ENCODE measurements at regions not wholly inside any gene's neighbourhood (a gene's known extent, or its start where the extent isn't known, plus 50 kb on each side); places are given as distances from the start of the nearest gene placed in this dataset.
"Not testable (repeated sequence)": the region's sequence is repeated elsewhere in the genome, so short reads cannot be mapped to it uniquely, and the experiment has no call there.

DNA sequence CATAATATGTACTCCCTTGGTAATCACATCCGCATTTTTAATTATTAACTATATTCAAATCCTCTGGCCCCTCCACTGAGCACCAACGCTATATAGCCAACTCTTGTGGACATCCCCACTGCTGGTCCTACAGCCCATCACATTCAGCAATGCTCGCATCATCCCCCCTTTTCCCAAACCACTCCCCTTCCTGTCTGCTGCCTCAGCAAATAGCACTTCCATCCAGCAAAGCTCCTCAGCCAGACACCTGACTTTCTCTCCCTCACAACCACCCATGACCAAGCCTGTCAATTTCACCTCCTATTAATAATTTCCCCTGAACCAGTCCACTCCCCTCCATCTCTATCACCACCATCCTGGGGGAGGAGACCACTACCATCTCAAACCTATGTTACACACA is 65.5 kb upstream of the KIF2A start:
- DNase-seq (ENCODE audit: low read depth in 1 of 2, low spot score in 2 of 2); H3K18ac ChIP-seq (ENCODE audit: extremely low read depth, low read length); H2BK5ac ChIP-seq (ENCODE audit: low read depth, low read length); H3K23ac ChIP-seq (ENCODE audit: insufficient read length); H2BK12ac ChIP-seq (ENCODE audit: low read depth, low read length); H2BK20ac ChIP-seq (ENCODE audit: low read length); H3K27ac ChIP-seq (ENCODE audit: low read depth, low read length); H4K8ac ChIP-seq (ENCODE audit: extremely low read depth, insufficient read depth, low read length); H3K4me3 ChIP-seq (ENCODE audit: extremely low read depth in 1 of 4, insufficient read depth in 2 of 4, low read depth in 3 of 4, low read length in 4 of 4); H3K79me1 ChIP-seq (ENCODE audit: low read depth, low read length); H4K20me1 ChIP-seq (replicated peaks in 1 of 2; ENCODE audit: control insufficient read depth in 1 of 2, insufficient read depth in 2 of 2, low read length in 2 of 2); H3K36me3 ChIP-seq (ENCODE audit: control insufficient read depth in 2 of 4, insufficient read depth in 4 of 4, low read length in 3 of 4); CTCF ChIA-PET (ENCODE audit: partially characterized antibody); H3K9me3 ChIP-seq (ENCODE audit: insufficient read depth in 2 of 2, low read depth in 1 of 2, low read length in 1 of 2); H2AK5ac ChIP-seq (ENCODE audit: low read depth, low read length); H3K4me1 ChIP-seq (replicated peaks in 1 of 4; ENCODE audit: control insufficient read depth in 3 of 4, insufficient read depth in 4 of 4, low read length in 3 of 4); H2AFZ ChIP-seq (ENCODE audit: low read length); H3K4me2 ChIP-seq (ENCODE audit: insufficient read depth in 1 of 2, low read depth in 2 of 2, low read length in 2 of 2); H2BK120ac ChIP-seq (replicated peaks; ENCODE audit: low read depth, low read length); H3K27me3 ChIP-seq (replicated peaks in 1 of 4; ENCODE audit: control insufficient read depth in 3 of 4, extremely low read depth in 1 of 4, insufficient read depth in 3 of 4, low read length in 3 of 4); H3K4ac ChIP-seq (replicated peaks; ENCODE audit: insufficient read length, low read depth, low read length); H3K23me2 ChIP-seq (ENCODE audit: low read depth, low read length); POLR2A ChIA-PET (ENCODE audit: partially characterized antibody); H3K14ac ChIP-seq (ENCODE audit: insufficient read length); H3K56ac ChIP-seq (replicated peaks; ENCODE audit: insufficient read length, low read depth, low read length); H3K79me2 ChIP-seq (ENCODE audit: control insufficient read depth in 1 of 2, insufficient read depth in 2 of 2, low read length in 2 of 2); FAIRE-seq; H2BK15ac ChIP-seq (ENCODE audit: low read length); H3K9ac ChIP-seq (replicated peaks in 1 of 4; ENCODE audit: extremely low read depth in 1 of 4, low read depth in 3 of 4, low read length in 3 of 4); H4K91ac ChIP-seq (replicated peaks; ENCODE audit: insufficient read length, low read length); H4K5ac ChIP-seq (ENCODE audit: insufficient read length, low read depth, low read length): not testable (repeated sequence)
- WGBS, 2 experiments (ENCODE audit: extremely low coverage in 1 of 2, insufficient coverage in 1 of 2, insufficient read length in 1 of 2, insufficient replicate concordance in 2 of 2, low coverage in 1 of 2, low lambda C conversion rate in 2 of 2, missing lambda C conversion rate in 1 of 2) = 92% methylated on average over 3 of the region's 3 CpGs; no CpG with 5 or more reads in 1 of the 2 experiments

DNA sequence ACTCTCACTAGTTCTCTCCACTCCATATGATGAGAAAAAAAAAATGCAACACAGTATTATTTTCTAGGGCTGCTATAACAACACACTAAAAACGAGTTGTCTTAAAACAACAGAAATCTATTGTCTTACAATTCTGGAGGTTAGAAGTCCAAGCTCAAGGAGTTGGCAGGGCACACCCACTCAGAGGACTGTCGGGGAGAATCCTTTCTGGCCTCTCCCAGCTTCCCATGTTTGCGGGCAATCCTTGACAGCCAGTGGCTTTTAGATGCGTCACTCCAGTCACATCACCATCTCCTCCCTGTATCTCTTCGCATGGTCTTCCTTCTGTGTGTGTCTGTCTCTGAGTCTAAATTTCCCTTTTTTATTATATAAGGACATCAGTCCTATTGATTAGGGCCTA is 64.0 kb upstream of the KIF2A start:
- H3K14ac ChIP-seq (ENCODE audit: insufficient read length); H3K4me2 ChIP-seq (ENCODE audit: insufficient read depth in 1 of 2, low read depth in 2 of 2, low read length in 2 of 2); H3K4ac ChIP-seq (replicated peaks; ENCODE audit: insufficient read length, low read depth, low read length); H2BK12ac ChIP-seq (ENCODE audit: low read depth, low read length); H3K23me2 ChIP-seq (ENCODE audit: low read depth, low read length); H2AK5ac ChIP-seq (ENCODE audit: low read depth, low read length); H4K91ac ChIP-seq (replicated peaks; ENCODE audit: insufficient read length, low read length); H3K4me1 ChIP-seq (replicated peaks in 1 of 4; ENCODE audit: control insufficient read depth in 3 of 4, insufficient read depth in 4 of 4, low read length in 3 of 4); H2BK120ac ChIP-seq (replicated peaks; ENCODE audit: low read depth, low read length); H4K20me1 ChIP-seq (replicated peaks in 1 of 2; ENCODE audit: control insufficient read depth in 1 of 2, insufficient read depth in 2 of 2, low read length in 2 of 2); H4K8ac ChIP-seq (ENCODE audit: extremely low read depth, insufficient read depth, low read length); H4K5ac ChIP-seq (ENCODE audit: insufficient read length, low read depth, low read length); H3K79me1 ChIP-seq (ENCODE audit: low read depth, low read length); H2AFZ ChIP-seq (ENCODE audit: low read length); H3K56ac ChIP-seq (replicated peaks; ENCODE audit: insufficient read length, low read depth, low read length); H3K4me3 ChIP-seq (ENCODE audit: extremely low read depth in 1 of 4, insufficient read depth in 2 of 4, low read depth in 3 of 4, low read length in 4 of 4); H2BK5ac ChIP-seq (ENCODE audit: low read depth, low read length); FAIRE-seq; H3K36me3 ChIP-seq (ENCODE audit: control insufficient read depth in 2 of 4, insufficient read depth in 4 of 4, low read length in 3 of 4); H3K27me3 ChIP-seq (replicated peaks in 1 of 4; ENCODE audit: control insufficient read depth in 3 of 4, extremely low read depth in 1 of 4, insufficient read depth in 3 of 4, low read length in 3 of 4); H3K9me3 ChIP-seq (ENCODE audit: insufficient read depth in 2 of 2, low read depth in 1 of 2, low read length in 1 of 2); H2BK15ac ChIP-seq (ENCODE audit: low read length); H3K79me2 ChIP-seq (ENCODE audit: control insufficient read depth in 1 of 2, insufficient read depth in 2 of 2, low read length in 2 of 2); DNase-seq (ENCODE audit: low read depth in 1 of 2, low spot score in 2 of 2); H3K18ac ChIP-seq (ENCODE audit: extremely low read depth, low read length); H3K9ac ChIP-seq (replicated peaks in 1 of 4; ENCODE audit: extremely low read depth in 1 of 4, low read depth in 3 of 4, low read length in 3 of 4); H3K23ac ChIP-seq (ENCODE audit: insufficient read length); POLR2A ChIA-PET (ENCODE audit: partially characterized antibody); H2BK20ac ChIP-seq (ENCODE audit: low read length); H3K27ac ChIP-seq (ENCODE audit: low read depth, low read length): not testable (repeated sequence)
- WGBS, 2 experiments (ENCODE audit: extremely low coverage in 1 of 2, insufficient coverage in 1 of 2, insufficient read length in 1 of 2, insufficient replicate concordance in 2 of 2, low coverage in 1 of 2, low lambda C conversion rate in 2 of 2, missing lambda C conversion rate in 1 of 2) = 74% methylated on average over 5 of the region's 5 CpGs; no CpG with 5 or more reads in 1 of the 2 experiments
- CTCF ChIA-PET (ENCODE audit: partially characterized antibody) = interaction anchor here (0.8 kb wide), 1 partner anchor 111 kb away, joined by 3 read pairs; no protein-coding TSS in a partner anchor
